H4 (cell line): ENCODE measurements at regions not wholly inside any gene's neighbourhood (a gene's known extent, or its start where the extent isn't known, plus 50 kb on each side); places are given as distances from the start of the nearest gene placed in this dataset.
"Not testable (repeated sequence)": the region's sequence is repeated elsewhere in the genome, so short reads cannot be mapped to it uniquely, and the experiment has no call there.

ENCODE experiments used
- DNase-seq: peaks from one replicate; pipeline ENCODE4 v3.0.0-alpha.2; 2015; ENCODE audit warnings: low spot score

- DNase-seq = no peak
Measured at GRCh38 chr1:106249365-106249764, 807.1 kb upstream of the PRMT6 start.

- no peak for DNase-seq
Measured at GRCh38 chr1:106249810-106250209, 806.7 kb upstream of the PRMT6 start.

GRCh38 chr1:106254748-106255147 is 801.7 kb upstream of the PRMT6 start:
- DNase-seq = no peak

- no peak for DNase-seq
Measured at GRCh38 chr1:106266786-106267185, 789.7 kb upstream of the PRMT6 start.

- peak; percentile 3 for DNase-seq
Measured at GRCh38 chr1:106268070-106268469, 788.4 kb upstream of the PRMT6 start.

- no peak for DNase-seq
Measured at GRCh38 chr1:106276871-106277270, 779.6 kb upstream of the PRMT6 start.

GRCh38 chr1:106277786-106278185 is 778.7 kb upstream of the PRMT6 start:
- DNase-seq = no peak

GRCh38 chr1:106278716-106279115 is 777.8 kb upstream of the PRMT6 start:
- no peak for DNase-seq

- DNase-seq = no peak
Measured at GRCh38 chr1:106289265-106289928, 767.1 kb upstream of the PRMT6 start.

GRCh38 chr1:106290805-106291501 is 765.5 kb upstream of the PRMT6 start:
- peak; percentile 4 for DNase-seq

GRCh38 chr1:106292130-106292529 is 764.3 kb upstream of the PRMT6 start:
- no peak for DNase-seq

- DNase-seq = no peak
Measured at GRCh38 chr1:106296431-106296830, 760.0 kb upstream of the PRMT6 start.

- DNase-seq = no peak
Measured at GRCh38 chr1:106304106-106304505, 752.4 kb upstream of the PRMT6 start.

- DNase-seq = no peak
Measured at GRCh38 chr1:106319612-106320011, 736.9 kb upstream of the PRMT6 start.

GRCh38 chr1:106325600-106325999 is 730.9 kb upstream of the PRMT6 start:
- DNase-seq = no peak

- DNase-seq = no peak
Measured at GRCh38 chr1:106344494-106344893, 712.0 kb upstream of the PRMT6 start.

- DNase-seq = no peak
Measured at GRCh38 chr1:106360252-106360651, 696.2 kb upstream of the PRMT6 start.

GRCh38 chr1:106366627-106367319 is 689.7 kb upstream of the PRMT6 start:
- DNase-seq = no peak

GRCh38 chr1:106378261-106378660 is 678.2 kb upstream of the PRMT6 start:
- no peak for DNase-seq

- no peak for DNase-seq
Measured at GRCh38 chr1:106380772-106381171, 675.7 kb upstream of the PRMT6 start.

- not testable (repeated sequence) for DNase-seq
Measured at GRCh38 chr1:106389160-106389559, 667.3 kb upstream of the PRMT6 start.

GRCh38 chr1:106393046-106393445 is 663.4 kb upstream of the PRMT6 start:
- DNase-seq = no peak

GRCh38 chr1:106396020-106396419 is 660.5 kb upstream of the PRMT6 start:
- no peak for DNase-seq
